HG03565 (cell line): ENCODE measurements at regions not wholly inside any gene's neighbourhood (a gene's known extent, or its start where the extent isn't known, plus 50 kb on each side); places are given as distances from the start of the nearest gene placed in this dataset.
"Not testable (repeated sequence)": the region's sequence is repeated elsewhere in the genome, so short reads cannot be mapped to it uniquely, and the experiment has no call there.

ENCODE experiments used
- ATAC-seq: cut with Tn5 transposase; IDR thresholded peaks from one replicate; pipeline ENCODE4 v1.9.1; 2021; ENCODE audit warnings: mild to moderate bottlenecking, moderate library complexity; ENCODE audit not compliant: unreplicated experiment

- no peak for ATAC-seq
Measured at GRCh38 chr3:94401466-94401865, 338.6 kb downstream of the NSUN3 start.

GRCh38 chr3:94402126-94402525 lies 339.3 kb downstream of the NSUN3 start:
- no peak for ATAC-seq

GRCh38 chr3:94405258-94406035 lies 342.6 kb downstream of the NSUN3 start:
- ATAC-seq, result peak; percentile 72

- no peak for ATAC-seq
Measured at GRCh38 chr3:94406595-94406994, 343.7 kb downstream of the NSUN3 start.

GRCh38 chr3:94412936-94413335 lies 350.1 kb downstream of the NSUN3 start:
- ATAC-seq, result not testable (repeated sequence)

GRCh38 chr3:94413336-94414108 lies 350.7 kb downstream of the NSUN3 start:
- ATAC-seq, result no peak

GRCh38 chr3:94414418-94414817 lies 351.6 kb downstream of the NSUN3 start:
- ATAC-seq, result no peak

GRCh38 chr3:94416768-94417167 lies 353.9 kb downstream of the NSUN3 start:
- no peak for ATAC-seq

- no peak for ATAC-seq
Measured at GRCh38 chr3:94417963-94418455, 355.1 kb downstream of the NSUN3 start.

GRCh38 chr3:94420931-94421330 lies 358.1 kb downstream of the NSUN3 start:
- ATAC-seq, result no peak

GRCh38 chr3:94423578-94423977 lies 360.7 kb downstream of the NSUN3 start:
- ATAC-seq, result no peak

- ATAC-seq, result no peak
Measured at GRCh38 chr3:94429517-94429916, 366.7 kb downstream of the NSUN3 start.

GRCh38 chr3:94431876-94432570 lies 369.2 kb downstream of the NSUN3 start:
- ATAC-seq, result no peak

- no peak for ATAC-seq
Measured at GRCh38 chr3:94433811-94434210, 370.9 kb downstream of the NSUN3 start.

- ATAC-seq, result no peak
Measured at GRCh38 chr3:94440767-94441493, 378.1 kb downstream of the NSUN3 start.

GRCh38 chr3:94441494-94441847 lies 378.6 kb downstream of the NSUN3 start:
- no peak for ATAC-seq

GRCh38 chr3:94453864-94454263 lies 391.0 kb downstream of the NSUN3 start:
- ATAC-seq, result no peak

GRCh38 chr3:94459167-94459566 lies 396.3 kb downstream of the NSUN3 start:
- no peak for ATAC-seq

- ATAC-seq, result no peak
Measured at GRCh38 chr3:94460931-94461330, 398.1 kb downstream of the NSUN3 start.

- no peak for ATAC-seq
Measured at GRCh38 chr3:94462931-94463330, 400.1 kb downstream of the NSUN3 start.

- ATAC-seq, result no peak
Measured at GRCh38 chr3:94472511-94472910, 409.6 kb downstream of the NSUN3 start.
